WTC11 (cell line): ENCODE measurements at regions not wholly inside any gene's neighbourhood (a gene's known extent, or its start where the extent isn't known, plus 50 kb on each side); places are given as distances from the start of the nearest gene placed in this dataset.

Source experiments
- ESRRA ChIP-seq: sonication (generic); formaldehyde crosslinking; IDR thresholded peaks from 2 replicates; pipeline ENCODE4 v1.8.1; 2022; ENCODE audit warnings: mild to moderate bottlenecking, missing genetic modification reagents, borderline replicate concordance
- FOXJ3 ChIP-seq: sonication (generic); formaldehyde crosslinking; IDR thresholded peaks from 2 replicates; pipeline ENCODE4 v1.9.0; 2021; ENCODE audit warnings: missing genetic modification reagents, mild to moderate bottlenecking, borderline replicate concordance
- HMGA2 ChIP-seq: fragments of 250-450 bp; sonication (Bioruptor Pico); IDR thresholded peaks from 2 replicates; pipeline ENCODE4 v1.4.0; 2021; ENCODE audit warnings: mild to moderate bottlenecking, moderate library complexity
- PREB ChIP-seq: sonication (generic); formaldehyde crosslinking; IDR thresholded peaks from 2 replicates; pipeline ENCODE4 v1.8.1; 2022; ENCODE audit warnings: mild to moderate bottlenecking, missing genetic modification reagents, moderate library complexity, borderline replicate concordance
- TCF7 ChIP-seq: sonication (generic); formaldehyde crosslinking; IDR thresholded peaks from 2 replicates; pipeline ENCODE4 v1.8.0; 2022; ENCODE audit warnings: mild to moderate bottlenecking, low read depth, missing genetic modification reagents, moderate library complexity
- USF1 ChIP-seq: sonication (generic); formaldehyde crosslinking; IDR thresholded peaks from 2 replicates; pipeline ENCODE4 v1.8.0; 2022; ENCODE audit warnings: mild to moderate bottlenecking, missing genetic modification reagents
- ZNF263 ChIP-seq: sonication (generic); formaldehyde crosslinking; IDR thresholded peaks from 2 replicates; pipeline ENCODE4 v1.8.1; 2022; ENCODE audit warnings: low read depth, mild to moderate bottlenecking, moderate library complexity, missing genetic modification reagents
- ZNF416 ChIP-seq: fragments of 250-450 bp; sonication (Bioruptor Pico); IDR thresholded peaks from 2 replicates; pipeline ENCODE4 v1.9.0; 2021; ENCODE audit warnings: mild to moderate bottlenecking, inconsistent platforms
- TF ChIP-seq, protein P1 (sequence below): fragments of 200-600 bp; IDR thresholded peaks from 2 replicates; pipeline ENCODE4 v1.8.0; 2022; ENCODE audit warnings: antibody characterized with exemption
- TF ChIP-seq, protein P2 (sequence below): sonication (generic); formaldehyde crosslinking; IDR thresholded peaks from 2 replicates; pipeline ENCODE4 v1.8.1; 2023; ENCODE audit warnings: mild to moderate bottlenecking, missing genetic modification reagents, moderate library complexity
- TF ChIP-seq, protein P3 (sequence below): sonication (generic); formaldehyde crosslinking; IDR thresholded peaks from 2 replicates; pipeline ENCODE4 v1.8.0; 2022; ENCODE audit warnings: mild to moderate bottlenecking, missing genetic modification reagents
- TF ChIP-seq, protein P4 (sequence below): sonication (generic); formaldehyde crosslinking; IDR thresholded peaks from 2 replicates; pipeline ENCODE4 v1.8.0; 2022; ENCODE audit warnings: mild to moderate bottlenecking, missing genetic modification reagents
- TF ChIP-seq, protein P5 (sequence below): sonication (generic); formaldehyde crosslinking; IDR thresholded peaks from 2 replicates; pipeline ENCODE4 v1.8.1; 2023; ENCODE audit warnings: mild to moderate bottlenecking, missing genetic modification reagents, moderate library complexity
- TF ChIP-seq, protein P6 (sequence below): sonication (generic); formaldehyde crosslinking; IDR thresholded peaks from 2 replicates; pipeline ENCODE4 v1.8.1; 2022; ENCODE audit warnings: mild to moderate bottlenecking, moderate library complexity, missing genetic modification reagents

DNA sequence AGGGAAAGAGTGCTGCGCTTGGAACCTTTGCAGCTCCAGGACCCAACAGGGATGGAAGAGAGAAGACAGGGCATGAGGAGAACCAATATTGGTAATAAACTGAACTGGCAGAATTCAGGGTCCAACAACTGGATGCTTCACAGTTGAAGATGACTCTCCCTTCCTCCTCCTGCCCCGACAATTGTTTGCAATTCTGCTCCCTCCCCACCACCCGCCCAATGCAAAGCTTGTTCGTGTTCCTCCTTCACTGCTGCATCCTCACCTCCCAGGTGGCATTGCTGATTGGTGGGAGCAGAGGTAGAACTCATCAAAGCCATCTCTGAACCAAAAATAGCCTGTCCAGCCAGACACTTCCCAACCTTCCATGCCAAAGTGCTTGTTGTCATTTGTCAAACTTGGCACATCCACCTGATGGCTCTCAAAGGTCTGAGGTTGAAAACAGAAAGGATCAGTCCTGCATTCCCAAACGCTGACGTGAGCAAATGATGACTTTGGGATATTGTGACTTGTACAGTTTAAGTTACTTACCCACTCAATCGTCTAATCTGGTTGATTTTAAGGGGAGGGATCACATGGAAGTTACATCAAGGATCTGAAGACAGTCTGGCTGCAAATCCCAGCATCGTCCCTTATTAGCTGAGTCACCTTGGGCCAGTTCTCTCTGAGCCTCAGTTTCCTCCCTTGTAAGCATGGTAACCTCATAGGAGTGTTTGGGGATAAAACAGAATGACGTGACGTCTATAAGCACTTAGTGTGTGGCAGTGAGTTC is 242.6 kb upstream of the CRY1 start:
- TF ChIP-seq, protein P1, sequence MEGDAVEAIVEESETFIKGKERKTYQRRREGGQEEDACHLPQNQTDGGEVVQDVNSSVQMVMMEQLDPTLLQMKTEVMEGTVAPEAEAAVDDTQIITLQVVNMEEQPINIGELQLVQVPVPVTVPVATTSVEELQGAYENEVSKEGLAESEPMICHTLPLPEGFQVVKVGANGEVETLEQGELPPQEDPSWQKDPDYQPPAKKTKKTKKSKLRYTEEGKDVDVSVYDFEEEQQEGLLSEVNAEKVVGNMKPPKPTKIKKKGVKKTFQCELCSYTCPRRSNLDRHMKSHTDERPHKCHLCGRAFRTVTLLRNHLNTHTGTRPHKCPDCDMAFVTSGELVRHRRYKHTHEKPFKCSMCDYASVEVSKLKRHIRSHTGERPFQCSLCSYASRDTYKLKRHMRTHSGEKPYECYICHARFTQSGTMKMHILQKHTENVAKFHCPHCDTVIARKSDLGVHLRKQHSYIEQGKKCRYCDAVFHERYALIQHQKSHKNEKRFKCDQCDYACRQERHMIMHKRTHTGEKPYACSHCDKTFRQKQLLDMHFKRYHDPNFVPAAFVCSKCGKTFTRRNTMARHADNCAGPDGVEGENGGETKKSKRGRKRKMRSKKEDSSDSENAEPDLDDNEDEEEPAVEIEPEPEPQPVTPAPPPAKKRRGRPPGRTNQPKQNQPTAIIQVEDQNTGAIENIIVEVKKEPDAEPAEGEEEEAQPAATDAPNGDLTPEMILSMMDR: no peak
- TF ChIP-seq, protein P2, sequence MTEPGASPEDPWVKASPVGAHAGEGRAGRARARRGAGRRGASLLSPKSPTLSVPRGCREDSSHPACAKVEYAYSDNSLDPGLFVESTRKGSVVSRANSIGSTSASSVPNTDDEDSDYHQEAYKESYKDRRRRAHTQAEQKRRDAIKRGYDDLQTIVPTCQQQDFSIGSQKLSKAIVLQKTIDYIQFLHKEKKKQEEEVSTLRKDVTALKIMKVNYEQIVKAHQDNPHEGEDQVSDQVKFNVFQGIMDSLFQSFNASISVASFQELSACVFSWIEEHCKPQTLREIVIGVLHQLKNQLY (CRISPR knock-in tag): no peak
- TF ChIP-seq ESRRA (CRISPR knock-in tag): no peak
- TF ChIP-seq FOXJ3 (CRISPR knock-in tag): no peak
- TF ChIP-seq USF1 (CRISPR knock-in tag): no peak
- TF ChIP-seq ZNF416 (CRISPR knock-in tag): no peak
- no peak for TF ChIP-seq HMGA2 (CRISPR knock-in tag)
- TF ChIP-seq PREB: no peak
- TF ChIP-seq ZNF263 (CRISPR knock-in tag): no peak
- TF ChIP-seq, protein P3, sequence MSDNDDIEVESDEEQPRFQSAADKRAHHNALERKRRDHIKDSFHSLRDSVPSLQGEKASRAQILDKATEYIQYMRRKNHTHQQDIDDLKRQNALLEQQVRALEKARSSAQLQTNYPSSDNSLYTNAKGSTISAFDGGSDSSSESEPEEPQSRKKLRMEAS (CRISPR knock-in tag): no peak
- TF ChIP-seq, protein P4, sequence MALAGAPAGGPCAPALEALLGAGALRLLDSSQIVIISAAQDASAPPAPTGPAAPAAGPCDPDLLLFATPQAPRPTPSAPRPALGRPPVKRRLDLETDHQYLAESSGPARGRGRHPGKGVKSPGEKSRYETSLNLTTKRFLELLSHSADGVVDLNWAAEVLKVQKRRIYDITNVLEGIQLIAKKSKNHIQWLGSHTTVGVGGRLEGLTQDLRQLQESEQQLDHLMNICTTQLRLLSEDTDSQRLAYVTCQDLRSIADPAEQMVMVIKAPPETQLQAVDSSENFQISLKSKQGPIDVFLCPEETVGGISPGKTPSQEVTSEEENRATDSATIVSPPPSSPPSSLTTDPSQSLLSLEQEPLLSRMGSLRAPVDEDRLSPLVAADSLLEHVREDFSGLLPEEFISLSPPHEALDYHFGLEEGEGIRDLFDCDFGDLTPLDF (CRISPR knock-in tag): no peak
- TF ChIP-seq, protein P5, sequence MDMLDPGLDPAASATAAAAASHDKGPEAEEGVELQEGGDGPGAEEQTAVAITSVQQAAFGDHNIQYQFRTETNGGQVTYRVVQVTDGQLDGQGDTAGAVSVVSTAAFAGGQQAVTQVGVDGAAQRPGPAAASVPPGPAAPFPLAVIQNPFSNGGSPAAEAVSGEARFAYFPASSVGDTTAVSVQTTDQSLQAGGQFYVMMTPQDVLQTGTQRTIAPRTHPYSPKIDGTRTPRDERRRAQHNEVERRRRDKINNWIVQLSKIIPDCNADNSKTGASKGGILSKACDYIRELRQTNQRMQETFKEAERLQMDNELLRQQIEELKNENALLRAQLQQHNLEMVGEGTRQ (CRISPR knock-in tag): no peak
- TF ChIP-seq TCF7: no peak
- TF ChIP-seq, protein P6, sequence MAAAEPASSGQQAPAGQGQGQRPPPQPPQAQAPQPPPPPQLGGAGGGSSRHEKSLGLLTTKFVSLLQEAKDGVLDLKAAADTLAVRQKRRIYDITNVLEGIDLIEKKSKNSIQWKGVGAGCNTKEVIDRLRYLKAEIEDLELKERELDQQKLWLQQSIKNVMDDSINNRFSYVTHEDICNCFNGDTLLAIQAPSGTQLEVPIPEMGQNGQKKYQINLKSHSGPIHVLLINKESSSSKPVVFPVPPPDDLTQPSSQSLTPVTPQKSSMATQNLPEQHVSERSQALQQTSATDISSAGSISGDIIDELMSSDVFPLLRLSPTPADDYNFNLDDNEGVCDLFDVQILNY (CRISPR knock-in tag): no peak
